ENCODE measurements at regions not wholly inside any gene's neighbourhood (a gene's known extent, or its start where the extent isn't known, plus 50 kb on each side); places are given as distances from the start of the nearest gene placed in this dataset.
A peak's percentile ranks its signal among the peaks of the same experiment; 100 is the strongest.

GRCh38 chr17:55829995-55830612 is 79.3 kb downstream of the PCTP start:
- TF ChIP-seq, protein P1, sequence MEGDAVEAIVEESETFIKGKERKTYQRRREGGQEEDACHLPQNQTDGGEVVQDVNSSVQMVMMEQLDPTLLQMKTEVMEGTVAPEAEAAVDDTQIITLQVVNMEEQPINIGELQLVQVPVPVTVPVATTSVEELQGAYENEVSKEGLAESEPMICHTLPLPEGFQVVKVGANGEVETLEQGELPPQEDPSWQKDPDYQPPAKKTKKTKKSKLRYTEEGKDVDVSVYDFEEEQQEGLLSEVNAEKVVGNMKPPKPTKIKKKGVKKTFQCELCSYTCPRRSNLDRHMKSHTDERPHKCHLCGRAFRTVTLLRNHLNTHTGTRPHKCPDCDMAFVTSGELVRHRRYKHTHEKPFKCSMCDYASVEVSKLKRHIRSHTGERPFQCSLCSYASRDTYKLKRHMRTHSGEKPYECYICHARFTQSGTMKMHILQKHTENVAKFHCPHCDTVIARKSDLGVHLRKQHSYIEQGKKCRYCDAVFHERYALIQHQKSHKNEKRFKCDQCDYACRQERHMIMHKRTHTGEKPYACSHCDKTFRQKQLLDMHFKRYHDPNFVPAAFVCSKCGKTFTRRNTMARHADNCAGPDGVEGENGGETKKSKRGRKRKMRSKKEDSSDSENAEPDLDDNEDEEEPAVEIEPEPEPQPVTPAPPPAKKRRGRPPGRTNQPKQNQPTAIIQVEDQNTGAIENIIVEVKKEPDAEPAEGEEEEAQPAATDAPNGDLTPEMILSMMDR (IDR thresholded peaks at IDR 0.05; ENCODE audit: low read depth, low read length, missing control alignments): no peak
- DNase-seq (ENCODE audit: extremely low read depth, low read depth): no peak
- H3K4me3 ChIP-seq (replicated peaks; ENCODE audit: low read depth, low read length): no peak overlapping the region

DNA sequence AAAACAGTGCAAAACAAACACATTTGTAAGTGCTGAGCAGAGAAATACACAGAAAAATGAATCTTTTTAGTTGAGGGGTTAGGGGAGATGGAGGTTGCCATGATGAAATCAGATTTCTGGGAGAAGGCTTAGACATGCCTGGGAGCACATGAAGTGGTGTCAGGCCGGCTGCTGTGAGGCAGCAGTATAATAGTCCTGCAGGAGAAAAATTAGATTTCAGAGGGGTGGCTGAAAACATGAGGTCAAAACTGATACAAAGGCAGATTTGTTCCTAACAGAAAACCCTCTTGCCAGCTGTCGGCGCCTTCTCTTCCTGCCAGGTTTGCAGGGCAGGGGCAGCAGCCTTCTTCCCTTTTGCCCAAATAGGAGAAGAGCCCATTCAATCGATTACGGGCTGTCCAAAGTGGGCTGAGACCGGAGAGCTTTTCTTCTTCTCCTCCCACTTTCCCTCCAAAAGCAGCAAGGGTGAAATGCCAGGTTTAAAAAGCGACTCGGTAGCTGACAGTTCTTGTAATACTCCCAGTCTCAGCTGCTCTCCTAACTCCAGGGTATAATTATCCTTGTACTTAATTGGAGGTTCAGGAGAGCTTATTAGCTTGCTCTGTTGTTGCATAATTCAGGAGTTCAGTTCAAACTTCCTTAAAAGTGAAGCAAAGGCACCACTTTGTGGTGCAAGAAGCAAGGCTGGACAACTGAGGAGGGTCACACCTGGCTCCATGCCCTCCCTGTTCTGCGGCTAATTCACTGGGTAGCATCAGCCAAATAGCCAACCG is 80.0 kb downstream of the PCTP start:
- DNase-seq (ENCODE audit: extremely low read depth, low read depth): no peak
- H3K4me3 ChIP-seq (replicated peaks; ENCODE audit: low read depth, low read length): no peak overlapping the region
- TF ChIP-seq, protein P1 (IDR thresholded peaks at IDR 0.05; ENCODE audit: low read depth, low read length, missing control alignments): no peak

DNA sequence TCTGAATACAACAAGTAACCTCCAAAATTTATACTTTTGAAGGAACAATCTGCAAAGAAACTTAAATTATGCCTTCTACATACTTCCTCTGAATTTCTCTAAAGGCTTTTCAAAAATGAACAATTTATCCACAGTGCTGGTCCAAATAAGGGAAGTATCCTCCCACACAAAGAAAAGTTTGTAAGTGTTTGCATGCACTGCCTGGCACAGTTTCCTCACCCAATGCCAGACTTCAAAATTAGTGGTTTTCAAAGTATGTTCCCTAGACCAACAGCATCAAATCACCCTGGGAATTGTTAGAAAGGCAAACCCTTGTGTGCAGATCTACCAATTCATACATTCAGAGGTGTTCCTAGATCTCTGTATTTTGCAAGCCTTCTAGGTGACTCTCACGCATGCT is 82.5 kb downstream of the PCTP start:
- no peak overlapping the region for H3K4me3 ChIP-seq (replicated peaks; ENCODE audit: low read depth, low read length)

DNA sequence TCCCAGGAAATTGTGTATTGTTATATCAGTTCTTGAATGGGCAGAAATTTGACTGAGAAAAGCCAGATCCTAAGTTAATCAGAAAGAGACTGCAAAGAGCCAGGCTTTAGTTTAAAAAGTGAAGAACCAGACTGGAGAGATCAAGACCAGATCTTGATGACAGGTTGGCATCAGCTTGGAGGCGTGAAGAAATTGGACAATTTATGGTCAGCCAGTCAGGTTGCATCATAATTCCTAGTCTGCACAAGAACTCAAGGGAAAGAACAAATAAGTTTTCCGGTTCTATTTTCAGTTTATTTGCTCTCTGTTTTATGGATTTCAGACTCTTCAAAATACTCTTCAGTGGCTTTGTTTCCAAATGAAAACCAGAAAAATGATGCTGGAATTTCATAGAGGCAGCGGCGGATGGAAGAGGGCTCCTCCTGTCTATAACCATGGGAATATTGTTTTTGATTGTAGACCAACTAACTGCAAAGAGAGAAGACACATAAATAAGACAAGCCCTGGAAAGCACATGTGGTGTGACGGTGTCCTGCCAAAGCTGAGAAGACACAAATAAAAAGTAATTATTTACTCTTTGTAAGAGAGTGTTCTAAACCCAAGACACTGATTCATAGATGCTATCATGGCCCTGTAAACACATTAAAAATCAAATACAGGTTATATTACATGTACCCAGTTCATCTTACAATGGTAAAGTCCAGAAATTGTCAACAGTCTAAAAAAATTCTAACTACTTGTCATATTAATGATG is 91.7 kb downstream of the PCTP start:
- DNase-seq (ENCODE audit: extremely low read depth, low read depth): no peak
- H3K4me3 ChIP-seq (replicated peaks; ENCODE audit: low read depth, low read length): no peak overlapping the region
- TF ChIP-seq, protein P1 (IDR thresholded peaks at IDR 0.05; ENCODE audit: low read depth, low read length, missing control alignments): no peak

More for the DNA sequence above, 82.5 kb downstream of the PCTP start:
- DNase-seq (ENCODE audit: extremely low read depth, low read depth): no peak
- TF ChIP-seq, protein P1 (IDR thresholded peaks at IDR 0.05; ENCODE audit: low read depth, low read length, missing control alignments): no peak

DNA sequence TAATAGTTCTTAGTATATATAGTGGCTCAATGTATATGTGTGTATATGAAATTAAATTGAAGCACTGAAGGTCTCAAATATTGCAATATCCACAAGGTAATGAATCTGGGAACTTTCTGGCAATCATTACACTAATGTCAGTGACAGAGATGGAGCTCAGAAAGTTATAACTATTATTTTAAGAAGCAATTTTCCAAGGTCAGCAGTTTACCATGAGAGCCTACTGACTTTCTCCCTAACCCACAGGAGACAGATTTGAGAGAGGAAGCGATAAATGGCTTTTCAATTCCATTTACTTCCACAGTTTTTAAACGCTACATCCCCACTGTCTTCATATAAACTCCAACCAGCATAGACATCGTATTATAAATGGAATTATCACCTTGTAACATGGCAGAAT is 92.9 kb downstream of the PCTP start:
- TF ChIP-seq, protein P1 (IDR thresholded peaks at IDR 0.05; ENCODE audit: low read depth, low read length, missing control alignments): no peak
- H3K4me3 ChIP-seq (replicated peaks; ENCODE audit: low read depth, low read length): no peak overlapping the region
- no peak for DNase-seq (ENCODE audit: extremely low read depth, low read depth)

- H3K4me3 ChIP-seq (replicated peaks; ENCODE audit: low read depth, low read length): no peak overlapping the region
- DNase-seq (ENCODE audit: extremely low read depth, low read depth): peak; percentile 4
- TF ChIP-seq, protein P1 (IDR thresholded peaks at IDR 0.05; ENCODE audit: low read depth, low read length, missing control alignments): peak; percentile 66
These were observed 94.5 kb downstream of the PCTP start for GRCh38 chr17:55845385-55845784.

Measured in HFF-Myc (cell line).